ENCODE measurements at regions not wholly inside any gene's neighbourhood (a gene's known extent, or its start where the extent isn't known, plus 50 kb on each side); places are given as distances from the start of the nearest gene placed in this dataset.

DNA sequence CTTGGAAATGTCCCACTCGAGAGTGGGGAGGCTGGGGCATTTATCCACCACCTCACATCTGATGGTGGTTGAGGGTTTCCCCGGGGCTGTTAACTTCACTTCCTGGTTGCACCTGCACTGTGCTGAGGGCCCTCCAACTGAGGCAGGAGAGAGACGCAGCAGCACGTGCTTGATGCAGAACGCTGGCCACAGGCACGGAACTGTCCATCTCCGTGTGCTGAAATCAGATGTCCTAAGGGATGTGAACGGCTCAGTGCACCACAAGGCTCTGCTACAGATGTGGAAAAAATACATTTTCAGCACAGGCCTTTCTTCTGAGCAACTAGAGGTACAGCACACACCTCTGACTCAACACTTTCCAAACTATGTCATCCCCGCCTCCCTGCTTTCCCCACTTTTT lies 114.8 kb upstream of the C16orf82 start:
- no peak for TF ChIP-seq SMAD3 (CRISPR knock-in tag; IDR thresholded peaks at IDR 0.05; ENCODE audit: borderline replicate concordance)
- TF ChIP-seq, protein P1, sequence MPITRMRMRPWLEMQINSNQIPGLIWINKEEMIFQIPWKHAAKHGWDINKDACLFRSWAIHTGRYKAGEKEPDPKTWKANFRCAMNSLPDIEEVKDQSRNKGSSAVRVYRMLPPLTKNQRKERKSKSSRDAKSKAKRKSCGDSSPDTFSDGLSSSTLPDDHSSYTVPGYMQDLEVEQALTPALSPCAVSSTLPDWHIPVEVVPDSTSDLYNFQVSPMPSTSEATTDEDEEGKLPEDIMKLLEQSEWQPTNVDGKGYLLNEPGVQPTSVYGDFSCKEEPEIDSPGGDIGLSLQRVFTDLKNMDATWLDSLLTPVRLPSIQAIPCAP (CRISPR knock-in tag; IDR thresholded peaks at IDR 0.05): no peak
- TF ChIP-seq, protein P2, sequence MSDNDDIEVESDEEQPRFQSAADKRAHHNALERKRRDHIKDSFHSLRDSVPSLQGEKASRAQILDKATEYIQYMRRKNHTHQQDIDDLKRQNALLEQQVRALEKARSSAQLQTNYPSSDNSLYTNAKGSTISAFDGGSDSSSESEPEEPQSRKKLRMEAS (CRISPR knock-in tag; IDR thresholded peaks at IDR 0.05): no peak
- no peak for TF ChIP-seq AFF4 (CRISPR knock-in tag; IDR thresholded peaks at IDR 0.05; ENCODE audit: borderline replicate concordance)
- TF ChIP-seq, protein P3, sequence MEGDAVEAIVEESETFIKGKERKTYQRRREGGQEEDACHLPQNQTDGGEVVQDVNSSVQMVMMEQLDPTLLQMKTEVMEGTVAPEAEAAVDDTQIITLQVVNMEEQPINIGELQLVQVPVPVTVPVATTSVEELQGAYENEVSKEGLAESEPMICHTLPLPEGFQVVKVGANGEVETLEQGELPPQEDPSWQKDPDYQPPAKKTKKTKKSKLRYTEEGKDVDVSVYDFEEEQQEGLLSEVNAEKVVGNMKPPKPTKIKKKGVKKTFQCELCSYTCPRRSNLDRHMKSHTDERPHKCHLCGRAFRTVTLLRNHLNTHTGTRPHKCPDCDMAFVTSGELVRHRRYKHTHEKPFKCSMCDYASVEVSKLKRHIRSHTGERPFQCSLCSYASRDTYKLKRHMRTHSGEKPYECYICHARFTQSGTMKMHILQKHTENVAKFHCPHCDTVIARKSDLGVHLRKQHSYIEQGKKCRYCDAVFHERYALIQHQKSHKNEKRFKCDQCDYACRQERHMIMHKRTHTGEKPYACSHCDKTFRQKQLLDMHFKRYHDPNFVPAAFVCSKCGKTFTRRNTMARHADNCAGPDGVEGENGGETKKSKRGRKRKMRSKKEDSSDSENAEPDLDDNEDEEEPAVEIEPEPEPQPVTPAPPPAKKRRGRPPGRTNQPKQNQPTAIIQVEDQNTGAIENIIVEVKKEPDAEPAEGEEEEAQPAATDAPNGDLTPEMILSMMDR (IDR thresholded peaks at IDR 0.05): no peak
- TF ChIP-seq CREM (CRISPR knock-in tag; IDR thresholded peaks at IDR 0.05): no peak
- TF ChIP-seq ELF4 (CRISPR knock-in tag; IDR thresholded peaks at IDR 0.05; ENCODE audit: low read depth): no peak
- no peak for TF ChIP-seq TEAD4 (CRISPR knock-in tag; IDR thresholded peaks at IDR 0.05)
- TF ChIP-seq SOX15 (CRISPR knock-in tag; IDR thresholded peaks at IDR 0.05): no peak
- TF ChIP-seq, protein P4, sequence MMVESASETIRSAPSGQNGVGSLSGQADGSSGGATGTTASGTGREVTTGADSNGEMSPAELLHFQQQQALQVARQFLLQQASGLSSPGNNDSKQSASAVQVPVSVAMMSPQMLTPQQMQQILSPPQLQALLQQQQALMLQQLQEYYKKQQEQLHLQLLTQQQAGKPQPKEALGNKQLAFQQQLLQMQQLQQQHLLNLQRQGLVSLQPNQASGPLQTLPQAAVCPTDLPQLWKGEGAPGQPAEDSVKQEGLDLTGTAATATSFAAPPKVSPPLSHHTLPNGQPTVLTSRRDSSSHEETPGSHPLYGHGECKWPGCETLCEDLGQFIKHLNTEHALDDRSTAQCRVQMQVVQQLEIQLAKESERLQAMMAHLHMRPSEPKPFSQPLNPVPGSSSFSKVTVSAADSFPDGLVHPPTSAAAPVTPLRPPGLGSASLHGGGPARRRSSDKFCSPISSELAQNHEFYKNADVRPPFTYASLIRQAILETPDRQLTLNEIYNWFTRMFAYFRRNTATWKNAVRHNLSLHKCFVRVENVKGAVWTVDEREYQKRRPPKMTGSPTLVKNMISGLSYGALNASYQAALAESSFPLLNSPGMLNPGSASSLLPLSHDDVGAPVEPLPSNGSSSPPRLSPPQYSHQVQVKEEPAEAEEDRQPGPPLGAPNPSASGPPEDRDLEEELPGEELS (CRISPR knock-in tag; IDR thresholded peaks at IDR 0.05): no peak
- no peak for TF ChIP-seq NFYB (CRISPR knock-in tag; conservative IDR thresholded peaks at IDR 0.05; ENCODE audit: low read depth)
- TF ChIP-seq ZNF232 (CRISPR knock-in tag; IDR thresholded peaks at IDR 0.05): no peak
